GM13976 (cell line): ENCODE measurements at regions not wholly inside any gene's neighbourhood (a gene's known extent, or its start where the extent isn't known, plus 50 kb on each side); places are given as distances from the start of the nearest gene placed in this dataset.

Experiments used
- DNase-seq: peaks from one replicate; pipeline ENCODE4 v3.0.0; 2012; ENCODE audit warnings: low spot score
- in situ Hi-C: fragments of 300-500 bp; cut with MboI; formaldehyde crosslinking; loops from one replicate; pipeline ENCODE4 v1.12.0; 2022; ENCODE audit warnings: low sequenced_read_pairs, mixed read lengths, inconsistent platforms; ENCODE audit not compliant: unreplicated experiment
- TF ChIP-seq, protein P1 (sequence below): IDR thresholded peaks from 2 replicates; pipeline ENCODE4 v1.5.1; 2012; ENCODE audit warnings: borderline replicate concordance, mild to moderate bottlenecking; ENCODE audit not compliant: insufficient read depth; ENCODE audit errors: extremely low read depth, missing control alignments, control extremely low read depth

GRCh38 chr10:130234171-130234965 is 98.2 kb downstream of the GLRX3 start:
- in situ Hi-C loops, result no loop called here
- TF ChIP-seq, protein P1, sequence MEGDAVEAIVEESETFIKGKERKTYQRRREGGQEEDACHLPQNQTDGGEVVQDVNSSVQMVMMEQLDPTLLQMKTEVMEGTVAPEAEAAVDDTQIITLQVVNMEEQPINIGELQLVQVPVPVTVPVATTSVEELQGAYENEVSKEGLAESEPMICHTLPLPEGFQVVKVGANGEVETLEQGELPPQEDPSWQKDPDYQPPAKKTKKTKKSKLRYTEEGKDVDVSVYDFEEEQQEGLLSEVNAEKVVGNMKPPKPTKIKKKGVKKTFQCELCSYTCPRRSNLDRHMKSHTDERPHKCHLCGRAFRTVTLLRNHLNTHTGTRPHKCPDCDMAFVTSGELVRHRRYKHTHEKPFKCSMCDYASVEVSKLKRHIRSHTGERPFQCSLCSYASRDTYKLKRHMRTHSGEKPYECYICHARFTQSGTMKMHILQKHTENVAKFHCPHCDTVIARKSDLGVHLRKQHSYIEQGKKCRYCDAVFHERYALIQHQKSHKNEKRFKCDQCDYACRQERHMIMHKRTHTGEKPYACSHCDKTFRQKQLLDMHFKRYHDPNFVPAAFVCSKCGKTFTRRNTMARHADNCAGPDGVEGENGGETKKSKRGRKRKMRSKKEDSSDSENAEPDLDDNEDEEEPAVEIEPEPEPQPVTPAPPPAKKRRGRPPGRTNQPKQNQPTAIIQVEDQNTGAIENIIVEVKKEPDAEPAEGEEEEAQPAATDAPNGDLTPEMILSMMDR, result no peak
- no peak for DNase-seq

GRCh38 chr10:130236711-130237110 is 100.5 kb downstream of the GLRX3 start:
- in situ Hi-C loops, result no loop called here
- TF ChIP-seq, protein P1, result no peak
- no peak for DNase-seq

DNA sequence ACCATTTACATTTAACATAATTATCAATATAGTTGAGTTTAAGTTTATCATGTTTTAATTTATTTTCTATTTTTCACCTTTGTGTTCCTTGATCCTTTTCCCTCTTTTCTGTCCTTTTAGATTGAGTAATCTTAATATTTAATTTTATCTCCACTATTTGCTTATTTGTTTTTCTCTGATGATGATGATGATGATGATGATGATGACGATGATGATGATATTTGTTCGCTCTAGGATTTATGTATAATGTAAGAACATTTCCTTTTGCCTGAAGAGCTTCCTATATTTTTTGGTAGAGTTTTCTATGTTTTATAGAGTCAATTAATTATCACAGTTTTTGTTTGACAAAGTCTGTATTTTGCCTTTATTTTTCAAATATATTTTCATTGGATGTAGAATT is 104.2 kb downstream of the GLRX3 start:
- DNase-seq, result no peak
- in situ Hi-C loops, result no loop called here
- TF ChIP-seq, protein P1, result no peak

DNA sequence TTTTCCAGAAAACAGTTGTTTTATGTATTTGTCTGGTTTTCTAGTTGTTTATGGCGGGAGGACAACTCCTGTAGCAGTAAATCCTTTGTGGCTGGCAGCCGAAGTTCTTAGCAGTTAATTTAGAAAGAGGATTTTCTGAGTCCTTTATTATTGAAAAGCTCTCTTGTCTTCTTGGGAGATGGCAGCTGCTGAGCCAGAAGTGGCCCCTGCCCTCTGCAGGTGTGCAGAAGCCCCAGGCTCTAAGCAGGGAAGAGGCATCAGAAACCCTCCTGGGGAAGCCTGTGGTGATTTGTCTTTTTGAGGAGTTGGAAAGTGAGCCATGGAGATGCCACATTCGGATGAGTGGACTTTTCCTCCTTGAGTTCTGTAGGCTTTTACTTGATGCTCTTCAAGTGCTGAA is 106.3 kb downstream of the GLRX3 start:
- DNase-seq, result no peak

DNA sequence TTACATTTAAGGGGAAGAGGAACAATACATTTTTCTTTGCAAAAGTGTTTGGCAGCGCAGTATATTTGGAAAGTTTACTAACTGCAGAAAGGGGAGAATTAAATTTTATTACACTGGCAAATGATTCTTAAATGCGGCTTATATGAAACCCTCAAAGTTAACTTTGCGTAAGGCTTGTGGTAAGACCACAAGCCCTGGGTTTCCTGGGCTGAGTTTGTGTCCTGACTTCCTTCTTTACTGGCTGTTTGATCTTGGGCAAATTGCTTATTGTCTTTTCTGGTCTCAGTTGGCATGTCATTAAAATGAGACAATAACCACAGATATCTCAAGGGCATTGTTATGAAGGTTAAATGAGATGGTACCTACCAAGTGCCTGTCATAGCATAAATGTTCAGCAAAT is 106.8 kb downstream of the GLRX3 start:
- TF ChIP-seq, protein P1, result no peak
- no peak for DNase-seq
- in situ Hi-C loops, result no loop called here

More for the DNA sequence above, 106.3 kb downstream of the GLRX3 start:
- TF ChIP-seq, protein P1, result no peak
- in situ Hi-C loops, result no loop called here

GRCh38 chr10:130244031-130244927 is 108.1 kb downstream of the GLRX3 start:
- in situ Hi-C loops, result no loop called here
- no peak for DNase-seq

More at GRCh38 chr10:130244031-130244927, 108.1 kb downstream of the GLRX3 start:
- TF ChIP-seq, protein P1, result no peak
